Peyer's patch (tissue), 4 donors: ENCODE measurements at regions not wholly inside any gene's neighbourhood (a gene's known extent, or its start where the extent isn't known, plus 50 kb on each side); places are given as distances from the start of the nearest gene placed in this dataset.
"Not testable (repeated sequence)": the region's sequence is repeated elsewhere in the genome, so short reads cannot be mapped to it uniquely, and the experiment has no call there.

Experiments
- DNase-seq, 3 donors: peaks; one replicate each; pipeline ENCODE4 v3.0.0-alpha.2; 2017 to 2019
- H3K27ac ChIP-seq, 4 donors: fragments of 200-600 bp; sonication (generic); one replicate each; pipeline ENCODE4 v1.5.1; 2016 to 2019
- H3K27me3 ChIP-seq, 2 donors: fragments of 200-600 bp; sonication (generic); one replicate each; pipeline ENCODE4 v1.5.1; 2019
- H3K36me3 ChIP-seq, 3 donors: fragments of 200-600 bp; sonication (generic); one replicate each; pipeline ENCODE4 v1.5.1; 2016 to 2019
- H3K4me1 ChIP-seq, 4 donors: fragments of 200-600 bp; sonication (generic); one replicate each; pipeline ENCODE4 v1.5.1; 2016 to 2019
- H3K4me3 ChIP-seq, 4 donors: fragments of 200-600 bp; sonication (generic); 1 replicate in 3 of 4; 2 replicates in 1 of 4; pipeline ENCODE4 v1.5.1; 2016 to 2019; ENCODE audit warnings: mild to moderate bottlenecking in 1 of 4
- H3K9me3 ChIP-seq, 4 donors: fragments of 200-600 bp; sonication (generic); one replicate each; pipeline ENCODE4 v1.5.1; 2016 to 2019; ENCODE audit warnings: mild to moderate bottlenecking in 1 of 4
- CTCF ChIP-seq, 6 experiments: fragments of 450-650 bp in 4 of 6; fragments of 200-600 bp in 2 of 6; sonication (generic) in 1 of 6; IDR thresholded peaks; one replicate each; pipeline ENCODE4 v1.5.1; 2017 to 2019; ENCODE audit warnings: antibody characterized with exemption in 6 of 6, mild to moderate bottlenecking in 3 of 6, moderate library complexity in 1 of 6
- POLR2A ChIP-seq, 2 donors: fragments of 450-650 bp; IDR thresholded peaks; one replicate each; pipeline ENCODE4 v1.5.1; 2017; ENCODE audit warnings: antibody characterized with exemption in 2 of 2, mild to moderate bottlenecking in 2 of 2, moderate library complexity in 2 of 2

GRCh38 chr12:13905794-13906193, 75.6 kb downstream of the GRIN2B start:
- no peak for DNase-seq
- Histone ChIP-seq H3K36me3 (no peaks in the 10 kb centered on the region), H3K4me3 (no peak overlapping the region), H3K4me1 (no peaks in the 10 kb centered on the region), H3K27me3 (no peaks in the 10 kb centered on the region), H3K27ac (no peak overlapping the region), H3K9me3 (no peaks in the 10 kb centered on the region)
- TF ChIP-seq CTCF (IDR thresholded peaks at IDR 0.05) (no peak), POLR2A (IDR thresholded peaks at IDR 0.05) (no peak)

GRCh38 chr12:13900718-13901117, 80.7 kb downstream of the GRIN2B start:
- H3K27me3 ChIP-seq, result no peaks in the 10 kb centered on the region
- H3K9me3 ChIP-seq, result no peaks in the 10 kb centered on the region
- no peaks in the 10 kb centered on the region for H3K4me1 ChIP-seq
- H3K36me3 ChIP-seq, result no peaks in the 10 kb centered on the region
- no peak overlapping the region for H3K4me3 ChIP-seq
- TF ChIP-seq POLR2A (IDR thresholded peaks at IDR 0.05) (no peak), CTCF (IDR thresholded peaks at IDR 0.05) (no peak)
- no peak for DNase-seq
- no peak overlapping the region for H3K27ac ChIP-seq

- H3K4me1 ChIP-seq, H3K27ac ChIP-seq, DNase-seq, H3K9me3 ChIP-seq, H3K36me3 ChIP-seq, H3K4me3 ChIP-seq, H3K27me3 ChIP-seq: not testable (repeated sequence)
Measured at GRCh38 chr12:13898387-13898786, 83.0 kb downstream of the GRIN2B start.

GRCh38 chr12:13897811-13898210, 83.6 kb downstream of the GRIN2B start:
- no peak for DNase-seq
- H3K27me3 ChIP-seq, result no peaks in the 10 kb centered on the region
- no peaks in the 10 kb centered on the region for H3K4me1 ChIP-seq
- H3K9me3 ChIP-seq, result no peaks in the 10 kb centered on the region
- no peaks in the 10 kb centered on the region for H3K36me3 ChIP-seq
- no peak overlapping the region for H3K27ac ChIP-seq
- no peak overlapping the region for H3K4me3 ChIP-seq
- TF ChIP-seq CTCF (IDR thresholded peaks at IDR 0.05) (no peak), POLR2A (IDR thresholded peaks at IDR 0.05) (no peak)

GRCh38 chr12:13896063-13896626, 85.3 kb downstream of the GRIN2B start:
- Histone ChIP-seq H3K27me3 (no peaks in the 10 kb centered on the region), H3K36me3 (no peaks in the 10 kb centered on the region), H3K9me3 (no peaks in the 10 kb centered on the region), H3K27ac (no peak overlapping the region), H3K4me1 (no peaks in the 10 kb centered on the region), H3K4me3 (no peak overlapping the region)
- no peak for DNase-seq
- TF ChIP-seq POLR2A (IDR thresholded peaks at IDR 0.05) (no peak), CTCF (IDR thresholded peaks at IDR 0.05) (no peak)

GRCh38 chr12:13891902-13892301, 89.5 kb downstream of the GRIN2B start:
- Histone ChIP-seq H3K4me3 (no peak overlapping the region), H3K27ac (no peak overlapping the region), H3K4me1 (no peaks in the 10 kb centered on the region), H3K9me3 (no peaks in the 10 kb centered on the region), H3K36me3 (no peaks in the 10 kb centered on the region), H3K27me3 (no peaks in the 10 kb centered on the region)
- no peak for DNase-seq
- TF ChIP-seq POLR2A (IDR thresholded peaks at IDR 0.05) (no peak), CTCF (IDR thresholded peaks at IDR 0.05) (no peak)
